HCT116 (cell line): ENCODE measurements at regions not wholly inside any gene's neighbourhood (a gene's known extent, or its start where the extent isn't known, plus 50 kb on each side); places are given as distances from the start of the nearest gene placed in this dataset.

Source experiments
- EZH2 ChIP-seq: fragments of 200-600 bp; sonication (generic); IDR thresholded peaks from 2 replicates; pipeline ENCODE4 v1.6.1; 2017; ENCODE audit warnings: antibody characterized with exemption, mixed run types
- POLR2A ChIP-seq: IDR thresholded peaks from 2 replicates; pipeline ENCODE4 v1.7.0; 2011; ENCODE audit warnings: borderline replicate concordance; ENCODE audit not compliant: insufficient read depth, insufficient read length; ENCODE audit errors: extremely low read depth

DNA sequence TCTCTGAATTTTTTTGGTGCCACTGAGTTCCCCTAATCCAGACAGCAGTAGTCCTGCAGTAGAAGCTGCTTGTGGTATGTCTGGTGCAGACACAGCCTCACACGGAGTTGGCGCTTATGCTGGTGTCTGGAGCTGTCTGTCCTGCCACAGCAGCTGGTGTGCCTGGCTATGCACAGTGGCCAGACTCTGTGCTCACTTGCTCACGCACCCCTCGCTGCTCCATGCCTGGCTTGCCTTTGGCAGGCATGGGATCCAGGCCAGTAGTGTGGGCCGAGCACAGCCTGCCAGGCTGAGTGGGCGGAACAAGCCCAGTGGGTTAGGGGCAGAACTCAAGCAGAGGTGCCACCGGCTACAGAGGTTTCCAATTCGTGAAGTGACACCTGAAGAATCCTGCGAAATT is 845.9 kb upstream of the PCDH9 start:
- TF ChIP-seq EZH2, result no peak
- no peak for TF ChIP-seq POLR2A
